Neural cell (in vitro differentiated cells): ENCODE measurements at regions not wholly inside any gene's neighbourhood (a gene's known extent, or its start where the extent isn't known, plus 50 kb on each side); places are given as distances from the start of the nearest gene placed in this dataset.

Source experiments
- CTCF ChIP-seq: fragments of 450-650 bp; IDR thresholded peaks from 2 replicates; pipeline ENCODE4 v1.5.1; 2014; ENCODE audit warnings: antibody characterized with exemption, mild to moderate bottlenecking, moderate library complexity; ENCODE audit not compliant: poor library complexity, severe bottlenecking
- EZH2 ChIP-seq: fragments of 200-600, 300-800 bp; shearing (Covaris generic), sonication (generic); IDR thresholded peaks from 2 replicates; pipeline ENCODE4 v1.6.1; 2014; ENCODE audit warnings: antibody characterized with exemption, low read length, borderline replicate concordance, mild to moderate bottlenecking; ENCODE audit not compliant: insufficient read depth, poor library complexity, severe bottlenecking
- TAF1 ChIP-seq: IDR thresholded peaks from 2 replicates; pipeline ENCODE4 v1.6.1; 2012; ENCODE audit warnings: low read depth

DNA sequence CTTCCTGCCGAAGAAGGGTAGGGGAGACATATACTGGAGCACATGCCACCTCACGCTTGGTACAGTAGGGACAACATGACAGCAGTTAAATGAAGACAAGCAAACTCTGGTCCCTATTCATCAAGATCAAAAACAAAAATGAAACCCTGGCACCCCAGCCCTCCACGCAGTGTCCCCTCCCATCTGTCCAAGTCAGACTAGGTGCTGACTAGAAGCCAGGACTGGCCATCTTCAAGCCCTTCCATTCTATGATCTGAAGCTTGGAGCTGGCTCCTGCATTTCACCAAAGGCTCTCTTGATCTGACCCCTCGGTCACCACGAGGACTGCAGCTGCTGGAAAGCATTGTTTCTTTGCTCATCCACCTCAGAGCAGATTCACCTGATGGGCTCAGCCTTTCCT is 158.9 kb upstream of the GGTLC1 start:
- TF ChIP-seq CTCF (no peak), EZH2 (no peak), TAF1 (no peak)
